Retinal pigment epithelial cell (primary cell): ENCODE measurements at regions not wholly inside any gene's neighbourhood (a gene's known extent, or its start where the extent isn't known, plus 50 kb on each side); places are given as distances from the start of the nearest gene placed in this dataset.
"Not testable (repeated sequence)": the region's sequence is repeated elsewhere in the genome, so short reads cannot be mapped to it uniquely, and the experiment has no call there.

ENCODE experiments used
- DNase-seq: peaks from one replicate; pipeline ENCODE4 v3.0.0-alpha.2; 2010; ENCODE audit warnings: low read depth
- H3K4me3 ChIP-seq: 2 replicates; pipeline ENCODE4 v1.5.1; 2011; ENCODE audit warnings: mild to moderate bottlenecking, low read length, control low read depth, moderate library complexity
- TF ChIP-seq, protein P1 (sequence below): conservative IDR thresholded peaks from 2 replicates; pipeline ENCODE4 v1.5.1; 2011; ENCODE audit warnings: low read depth, low read length, control low read depth, inconsistent platforms

DNA sequence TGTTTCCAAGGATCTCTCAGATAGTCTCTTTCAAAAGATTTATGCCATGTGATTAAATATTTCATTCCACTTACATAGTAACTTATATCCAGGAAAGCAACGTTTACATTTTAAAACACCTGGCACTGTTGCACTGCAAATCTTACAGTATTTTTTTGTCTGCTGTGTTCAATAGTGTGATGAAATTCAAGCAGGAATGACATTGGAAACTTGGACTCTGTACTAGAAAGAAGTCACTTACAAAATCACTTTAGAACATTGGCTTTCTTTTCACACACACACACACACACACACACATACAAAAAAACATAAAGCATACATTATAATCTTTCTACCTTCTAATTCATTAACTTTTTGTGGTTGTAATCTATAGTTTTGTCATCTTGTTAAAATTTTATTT lies 66.2 kb upstream of the USP15 start:
- TF ChIP-seq, protein P1, sequence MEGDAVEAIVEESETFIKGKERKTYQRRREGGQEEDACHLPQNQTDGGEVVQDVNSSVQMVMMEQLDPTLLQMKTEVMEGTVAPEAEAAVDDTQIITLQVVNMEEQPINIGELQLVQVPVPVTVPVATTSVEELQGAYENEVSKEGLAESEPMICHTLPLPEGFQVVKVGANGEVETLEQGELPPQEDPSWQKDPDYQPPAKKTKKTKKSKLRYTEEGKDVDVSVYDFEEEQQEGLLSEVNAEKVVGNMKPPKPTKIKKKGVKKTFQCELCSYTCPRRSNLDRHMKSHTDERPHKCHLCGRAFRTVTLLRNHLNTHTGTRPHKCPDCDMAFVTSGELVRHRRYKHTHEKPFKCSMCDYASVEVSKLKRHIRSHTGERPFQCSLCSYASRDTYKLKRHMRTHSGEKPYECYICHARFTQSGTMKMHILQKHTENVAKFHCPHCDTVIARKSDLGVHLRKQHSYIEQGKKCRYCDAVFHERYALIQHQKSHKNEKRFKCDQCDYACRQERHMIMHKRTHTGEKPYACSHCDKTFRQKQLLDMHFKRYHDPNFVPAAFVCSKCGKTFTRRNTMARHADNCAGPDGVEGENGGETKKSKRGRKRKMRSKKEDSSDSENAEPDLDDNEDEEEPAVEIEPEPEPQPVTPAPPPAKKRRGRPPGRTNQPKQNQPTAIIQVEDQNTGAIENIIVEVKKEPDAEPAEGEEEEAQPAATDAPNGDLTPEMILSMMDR: no peak
- no peak overlapping the region for H3K4me3 ChIP-seq
- DNase-seq: no peak

DNA sequence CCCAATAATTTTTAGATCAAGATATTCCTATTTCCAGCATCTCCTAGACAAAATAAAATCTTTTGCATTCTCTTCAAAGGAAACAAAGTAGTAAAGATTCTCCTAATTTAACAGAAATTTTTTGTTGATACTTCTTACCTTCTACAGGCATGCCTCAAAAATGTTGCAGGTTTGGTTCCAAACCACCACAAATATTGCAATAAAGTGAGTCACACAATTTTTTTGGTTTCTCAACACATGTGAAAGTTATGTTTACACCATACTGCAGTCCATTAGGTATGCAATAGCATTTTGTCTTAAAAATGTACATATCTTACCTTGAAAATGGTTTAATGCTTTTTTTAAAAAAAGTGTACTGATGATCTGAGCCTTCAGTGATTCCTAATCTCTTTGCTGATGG lies 65.6 kb upstream of the USP15 start:
- TF ChIP-seq, protein P1: no peak
- H3K4me3 ChIP-seq: no peak overlapping the region
- no peak for DNase-seq

DNA sequence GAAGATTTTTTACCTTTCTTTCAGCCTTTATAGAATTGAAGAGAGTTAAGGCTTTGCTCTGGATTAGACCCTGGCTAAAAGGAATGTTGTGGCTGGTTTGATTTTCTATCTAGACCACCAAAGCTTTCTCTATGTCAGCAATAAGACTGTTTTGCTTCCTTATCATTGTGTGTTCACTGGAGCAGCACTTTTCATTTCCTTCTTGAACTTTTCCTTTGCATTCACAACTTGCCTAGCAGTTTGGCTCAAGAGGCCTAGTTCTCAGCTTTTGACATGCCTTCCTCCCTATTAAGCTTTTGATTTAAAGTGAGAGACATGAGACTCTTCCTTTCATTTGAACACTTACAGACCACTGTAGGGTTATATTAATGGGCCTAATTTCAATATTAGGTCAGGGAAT lies 64.1 kb upstream of the USP15 start:
- H3K4me3 ChIP-seq: no peak overlapping the region
- TF ChIP-seq, protein P1: no peak
- DNase-seq: no peak

DNA sequence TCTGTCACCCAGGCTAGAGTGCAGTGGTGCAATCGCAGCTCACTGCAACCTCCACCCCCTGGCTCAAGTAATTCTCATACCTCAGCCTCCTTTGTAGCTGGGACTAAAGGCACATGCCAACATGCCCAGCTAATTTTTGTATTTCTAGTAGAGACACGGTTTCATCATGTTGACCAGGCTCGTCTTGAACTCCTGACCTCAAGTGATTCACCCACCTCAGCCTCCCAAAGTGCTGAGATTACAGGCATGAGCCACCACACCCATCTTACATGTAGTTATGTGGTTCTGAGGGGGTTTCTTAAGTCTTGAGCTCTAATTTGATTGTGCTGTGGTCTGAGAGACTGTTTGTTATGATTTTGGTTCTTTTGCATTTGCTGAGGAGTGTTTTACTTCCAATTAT lies 57.3 kb upstream of the USP15 start:
- H3K4me3 ChIP-seq, DNase-seq: not testable (repeated sequence)

DNA sequence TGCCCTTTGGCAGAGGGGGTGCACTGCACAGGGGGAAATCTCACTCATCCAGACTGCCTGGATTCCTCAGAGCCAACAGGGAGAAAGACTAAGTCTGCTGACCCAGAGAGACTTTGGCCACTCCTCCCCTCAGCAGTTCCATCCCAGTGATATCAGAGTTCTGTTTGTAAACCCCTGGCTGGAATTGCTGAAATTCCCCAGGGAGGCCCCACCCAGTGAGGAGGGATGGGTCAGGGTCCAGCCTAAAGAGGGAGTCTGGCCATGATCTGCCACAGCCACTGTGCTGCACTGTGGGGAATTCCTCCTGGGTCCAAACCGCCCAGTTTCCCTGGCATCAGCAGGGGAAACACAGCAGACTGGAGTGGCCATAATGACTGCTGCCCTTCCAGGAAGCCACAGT lies 54.9 kb upstream of the USP15 start:
- DNase-seq: no peak
- H3K4me3 ChIP-seq: no peak overlapping the region
- TF ChIP-seq, protein P1: no peak

DNA sequence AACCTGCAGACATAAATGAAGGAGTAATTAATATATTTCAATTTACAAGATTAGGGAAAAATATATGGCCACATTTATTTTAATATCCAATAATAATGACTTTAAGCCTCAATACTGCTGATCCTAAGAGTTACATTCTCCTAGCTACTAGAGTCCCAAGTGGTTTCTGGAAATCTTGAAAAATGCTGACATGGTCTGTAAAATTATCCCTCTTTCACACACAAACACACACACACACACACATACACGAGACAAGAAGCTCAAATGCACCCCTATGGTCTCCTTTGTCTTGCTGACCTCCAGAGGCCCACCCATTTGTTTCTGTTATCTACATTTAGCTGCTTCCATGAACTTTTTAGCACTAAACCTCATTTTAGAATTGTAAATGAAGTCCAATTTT lies 53.0 kb upstream of the USP15 start:
- H3K4me3 ChIP-seq: no peak overlapping the region
- no peak for DNase-seq
- TF ChIP-seq, protein P1: no peak
